Right lobe of liver (tissue), 4 donors: ENCODE measurements at regions not wholly inside any gene's neighbourhood (a gene's known extent, or its start where the extent isn't known, plus 50 kb on each side); places are given as distances from the start of the nearest gene placed in this dataset.

ENCODE experiments used
- CTCF ChIP-seq, 4 donors: fragments of 200-600 bp in 3 of 4; fragments of 450-650 bp in 1 of 4; IDR thresholded peaks; one replicate each; pipeline versions ENCODE4 v1.5.1 to v1.8.0; 2016 to 2022; ENCODE audit warnings: antibody characterized with exemption in 4 of 4, mild to moderate bottlenecking in 2 of 4
- POLR2A ChIP-seq: fragments of 450-650 bp; IDR thresholded peaks from one replicate; pipeline ENCODE4 v1.6.1; 2017; ENCODE audit warnings: antibody characterized with exemption, mild to moderate bottlenecking
- donor health status: DM: no; HTN: no; CAD: no.
- donor health status: DM: no; HTN: no; CAD: no.
- donor health status: DM: no; HTN: yes; CAD: no.

- TF ChIP-seq CTCF (IDR thresholded peaks at IDR 0.05) (no peak), POLR2A (no peak)
Measured at GRCh38 chr3:82633319-82633718, 871.9 kb upstream of the GBE1 start.
